MM.1S (cell line): ENCODE measurements at regions not wholly inside any gene's neighbourhood (a gene's known extent, or its start where the extent isn't known, plus 50 kb on each side); places are given as distances from the start of the nearest gene placed in this dataset.

Experiments used
- EZH2phosphoT487 ChIP-seq: fragments of 300-600 bp; sonication (generic); IDR thresholded peaks from 2 replicates; pipeline ENCODE4 v1.6.1; 2018; ENCODE audit warnings: antibody characterized with exemption, low read length
- TF ChIP-seq, protein P1 (sequence below): fragments of 300-600 bp; sonication (generic); IDR thresholded peaks from 2 replicates; pipeline ENCODE4 v1.5.1; 2016; ENCODE audit warnings: antibody characterized with exemption, low read length, mixed read lengths

DNA sequence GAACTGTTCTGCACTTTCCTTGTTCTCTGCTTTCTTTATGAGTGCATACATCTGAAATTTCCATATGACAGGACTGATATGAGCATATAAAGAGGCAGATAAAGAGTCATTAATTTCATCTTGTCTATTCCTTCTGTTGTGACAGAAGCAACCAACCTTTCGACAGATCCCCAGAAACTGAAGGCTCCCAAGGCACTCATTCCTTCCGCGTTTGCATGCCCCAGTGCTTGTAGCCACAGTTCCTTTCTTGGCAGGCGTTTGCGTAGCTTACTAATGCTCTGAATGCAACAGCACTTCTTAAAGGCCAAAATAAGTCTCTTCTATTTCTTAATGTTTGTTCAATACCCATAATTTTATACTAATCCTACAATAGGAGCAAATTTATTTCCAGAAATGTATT is 94.0 kb upstream of the TBL1X start:
- TF ChIP-seq, protein P1, sequence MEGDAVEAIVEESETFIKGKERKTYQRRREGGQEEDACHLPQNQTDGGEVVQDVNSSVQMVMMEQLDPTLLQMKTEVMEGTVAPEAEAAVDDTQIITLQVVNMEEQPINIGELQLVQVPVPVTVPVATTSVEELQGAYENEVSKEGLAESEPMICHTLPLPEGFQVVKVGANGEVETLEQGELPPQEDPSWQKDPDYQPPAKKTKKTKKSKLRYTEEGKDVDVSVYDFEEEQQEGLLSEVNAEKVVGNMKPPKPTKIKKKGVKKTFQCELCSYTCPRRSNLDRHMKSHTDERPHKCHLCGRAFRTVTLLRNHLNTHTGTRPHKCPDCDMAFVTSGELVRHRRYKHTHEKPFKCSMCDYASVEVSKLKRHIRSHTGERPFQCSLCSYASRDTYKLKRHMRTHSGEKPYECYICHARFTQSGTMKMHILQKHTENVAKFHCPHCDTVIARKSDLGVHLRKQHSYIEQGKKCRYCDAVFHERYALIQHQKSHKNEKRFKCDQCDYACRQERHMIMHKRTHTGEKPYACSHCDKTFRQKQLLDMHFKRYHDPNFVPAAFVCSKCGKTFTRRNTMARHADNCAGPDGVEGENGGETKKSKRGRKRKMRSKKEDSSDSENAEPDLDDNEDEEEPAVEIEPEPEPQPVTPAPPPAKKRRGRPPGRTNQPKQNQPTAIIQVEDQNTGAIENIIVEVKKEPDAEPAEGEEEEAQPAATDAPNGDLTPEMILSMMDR, result no peak
- TF ChIP-seq EZH2phosphoT487, result no peak
